ENCODE measurements at regions not wholly inside any gene's neighbourhood (a gene's known extent, or its start where the extent isn't known, plus 50 kb on each side); places are given as distances from the start of the nearest gene placed in this dataset.

DNA sequence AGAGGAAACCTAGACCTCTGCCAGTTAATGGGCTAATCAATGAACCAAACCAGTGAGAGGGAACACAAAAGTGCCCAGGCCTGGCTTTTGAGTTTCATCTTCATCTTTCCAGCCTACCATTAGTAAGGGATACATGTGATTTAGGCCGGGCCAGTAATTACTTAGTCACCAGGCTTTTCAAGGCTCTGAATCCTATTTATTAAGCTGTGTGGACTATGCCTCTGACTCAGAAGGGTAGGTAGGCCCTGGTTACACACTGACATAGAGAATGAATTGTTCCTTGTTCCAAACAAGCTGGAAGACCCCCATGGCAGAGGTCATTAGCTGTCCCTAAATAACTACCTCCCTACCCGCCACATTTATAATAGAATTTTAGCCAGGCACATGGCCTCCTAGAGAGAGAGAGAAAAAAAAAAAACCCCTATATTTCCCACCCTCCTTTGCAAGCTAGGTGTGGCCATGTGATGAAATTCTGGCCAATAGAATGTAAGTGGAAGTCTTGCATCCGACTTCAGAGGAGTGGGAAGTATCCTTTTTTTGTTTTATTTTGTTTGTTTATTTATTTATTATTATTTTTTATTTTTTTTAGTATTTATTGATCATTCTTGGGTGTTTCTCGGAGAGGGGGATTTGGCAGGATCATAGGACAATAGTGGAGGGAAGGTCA, 112.3 kb upstream of the BCOR start:
- Histone ChIP-seq H3K9me3 (no peaks in the 10 kb centered on the region), H3K36me3 (no peaks in the 10 kb centered on the region), H3K4me3 (ENCODE audit: low read depth, low read length) (no peak overlapping the region), H3K4me1 (no peaks in the 10 kb centered on the region), H3K27me3 (no peaks in the 10 kb centered on the region)
- no peak for DNase-seq
- no peak for TF ChIP-seq CTCF (IDR thresholded peaks at IDR 0.05; ENCODE audit: low read depth, low read length)

DNA sequence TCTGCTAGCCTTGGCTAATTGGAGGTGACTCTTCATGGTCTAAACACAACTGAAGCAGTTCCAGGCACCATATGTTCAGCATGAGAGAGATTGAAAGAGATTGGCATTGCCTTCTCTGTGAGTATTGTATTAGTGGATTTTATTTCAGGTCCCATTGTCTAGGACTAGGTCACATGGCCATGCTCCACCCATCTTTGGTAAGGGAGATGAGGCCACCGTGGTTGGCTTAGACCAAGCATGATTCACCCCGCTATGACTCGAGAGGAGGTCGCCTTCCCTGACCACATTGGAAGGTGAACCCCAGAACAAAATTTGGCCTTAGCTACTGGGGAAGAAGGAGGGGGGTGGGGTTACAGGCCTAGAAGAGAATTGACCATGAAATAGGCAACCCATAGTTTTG, 109.9 kb upstream of the BCOR start:
- no peak overlapping the region for H3K4me3 ChIP-seq (ENCODE audit: low read depth, low read length)
- no peak for TF ChIP-seq CTCF (IDR thresholded peaks at IDR 0.05; ENCODE audit: low read depth, low read length)
- H3K36me3 ChIP-seq, result no peaks in the 10 kb centered on the region
- no peaks in the 10 kb centered on the region for H3K9me3 ChIP-seq
- DNase-seq, result no peak
- no peaks in the 10 kb centered on the region for H3K4me1 ChIP-seq
- H3K27me3 ChIP-seq, result no peaks in the 10 kb centered on the region

DNA sequence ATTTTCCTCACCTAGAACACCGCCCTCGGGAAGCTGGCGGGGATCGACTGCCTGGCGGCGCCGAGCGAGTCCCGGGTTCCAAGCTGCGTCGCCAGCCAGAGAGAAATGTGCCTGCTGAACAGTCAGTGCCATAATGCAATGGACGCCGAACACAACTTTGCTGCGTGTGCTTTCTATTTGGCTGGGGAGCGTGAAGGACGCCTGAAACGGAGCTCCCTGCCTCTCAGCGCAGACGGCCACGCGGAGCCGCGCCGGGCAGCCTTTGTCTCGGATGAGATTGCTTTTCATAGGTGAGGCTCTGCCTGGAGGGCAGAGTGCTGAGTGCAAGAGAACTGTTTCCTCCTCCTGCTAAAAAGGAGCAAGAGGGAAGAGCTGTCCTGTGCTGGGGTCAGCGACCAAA, 107.7 kb upstream of the BCOR start:
- Histone ChIP-seq H3K4me1 (no peaks in the 10 kb centered on the region), H3K27me3 (no peaks in the 10 kb centered on the region), H3K4me3 (ENCODE audit: low read depth, low read length) (peak overlapping the region; percentile 14; the same call in 1 of the 2 replicates), H3K9me3 (no peaks in the 10 kb centered on the region), H3K36me3 (no peaks in the 10 kb centered on the region)
- TF ChIP-seq CTCF (IDR thresholded peaks at IDR 0.05; ENCODE audit: low read depth, low read length), result no peak
- no peak for DNase-seq

GRCh38 chrX:40202456-40202855, 104.7 kb upstream of the BCOR start:
- DNase-seq, result no peak
- Histone ChIP-seq H3K9me3 (no peaks in the 10 kb centered on the region), H3K27me3 (no peaks in the 10 kb centered on the region), H3K36me3 (no peaks in the 10 kb centered on the region), H3K4me3 (ENCODE audit: low read depth, low read length) (no peak overlapping the region), H3K4me1 (no peaks in the 10 kb centered on the region)
- TF ChIP-seq CTCF (IDR thresholded peaks at IDR 0.05; ENCODE audit: low read depth, low read length), result no peak

GRCh38 chrX:40201329-40201885, 103.6 kb upstream of the BCOR start:
- no peak for DNase-seq
- Histone ChIP-seq H3K36me3 (no peaks in the 10 kb centered on the region), H3K27me3 (no peaks in the 10 kb centered on the region), H3K4me3 (ENCODE audit: low read depth, low read length) (no peak overlapping the region), H3K4me1 (no peaks in the 10 kb centered on the region), H3K9me3 (no peaks in the 10 kb centered on the region)
- no peak for TF ChIP-seq CTCF (IDR thresholded peaks at IDR 0.05; ENCODE audit: low read depth, low read length)

DNA sequence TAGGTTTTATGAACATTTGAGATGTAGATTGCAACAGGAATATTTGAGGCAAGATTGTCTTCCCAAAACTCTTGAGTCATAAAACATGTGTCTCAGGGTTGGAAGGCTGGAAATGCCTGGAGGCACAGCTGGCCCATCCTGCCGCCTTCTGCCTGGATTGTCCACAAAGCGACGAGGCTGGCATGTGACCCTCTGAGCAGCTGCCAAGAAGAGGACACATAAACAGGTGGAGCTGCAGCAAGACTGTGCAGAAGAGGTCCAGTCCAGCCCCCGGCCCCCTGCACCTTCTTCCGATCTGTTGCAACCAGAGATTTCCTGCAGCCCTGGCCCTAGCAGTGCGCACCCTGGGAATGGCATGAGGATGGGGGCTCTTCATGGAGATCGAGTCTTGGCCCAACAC, 101.9 kb upstream of the BCOR start:
- no peaks in the 10 kb centered on the region for H3K27me3 ChIP-seq
- H3K4me1 ChIP-seq, result no peaks in the 10 kb centered on the region
- no peak overlapping the region for H3K4me3 ChIP-seq (ENCODE audit: low read depth, low read length)
- H3K9me3 ChIP-seq, result no peaks in the 10 kb centered on the region
- no peaks in the 10 kb centered on the region for H3K36me3 ChIP-seq
- DNase-seq, result no peak
- no peak for TF ChIP-seq CTCF (IDR thresholded peaks at IDR 0.05; ENCODE audit: low read depth, low read length)

All from BE2C (cell line).